Colonic mucosa (tissue), 4 donors: ENCODE measurements at regions not wholly inside any gene's neighbourhood (a gene's known extent, or its start where the extent isn't known, plus 50 kb on each side); places are given as distances from the start of the nearest gene placed in this dataset.

Experiments
- DNase-seq: peaks from one replicate; pipeline ENCODE4 v3.0.0-alpha.2; 2020
- H3K27ac ChIP-seq: fragments of 200-600 bp; one replicate; pipeline ENCODE4 v1.8.0; 2021
- H3K27me3 ChIP-seq: fragments of 200-600 bp; one replicate; pipeline ENCODE4 v1.8.0; 2021
- H3K36me3 ChIP-seq: fragments of 200-600 bp; one replicate; pipeline ENCODE4 v1.8.0; 2021
- H3K4me1 ChIP-seq: fragments of 200-600 bp; one replicate; pipeline ENCODE4 v1.8.0; 2021; ENCODE audit warnings: mild to moderate bottlenecking
- H3K4me3 ChIP-seq: fragments of 200-600 bp; one replicate; pipeline ENCODE4 v1.8.0; 2021
- H3K9ac ChIP-seq, 2 donors: one replicate each; pipeline ENCODE4 v1.7.0; 2013; ENCODE audit warnings: control low read depth in 2 of 2, low read depth in 2 of 2, low read length in 2 of 2
- H3K9me3 ChIP-seq: fragments of 200-600 bp; one replicate; pipeline ENCODE4 v1.8.0; 2021
- intact Hi-C: fragments of 100-400 bp; cut with DNase I; formaldehyde crosslinking; loops from one replicate; pipeline ENCODE4 v1.14.1; 2022
- TF ChIP-seq, protein P1 (sequence below): fragments of 200-600 bp; IDR thresholded peaks from one replicate; pipeline ENCODE4 v1.8.0; 2022; ENCODE audit warnings: antibody characterized with exemption, mild to moderate bottlenecking
- donor health status: healthy.
- donor health status: DM: no; HTN: no; CAD: no.
- donor health status: DM: no; HTN: no; CAD: no.

DNA sequence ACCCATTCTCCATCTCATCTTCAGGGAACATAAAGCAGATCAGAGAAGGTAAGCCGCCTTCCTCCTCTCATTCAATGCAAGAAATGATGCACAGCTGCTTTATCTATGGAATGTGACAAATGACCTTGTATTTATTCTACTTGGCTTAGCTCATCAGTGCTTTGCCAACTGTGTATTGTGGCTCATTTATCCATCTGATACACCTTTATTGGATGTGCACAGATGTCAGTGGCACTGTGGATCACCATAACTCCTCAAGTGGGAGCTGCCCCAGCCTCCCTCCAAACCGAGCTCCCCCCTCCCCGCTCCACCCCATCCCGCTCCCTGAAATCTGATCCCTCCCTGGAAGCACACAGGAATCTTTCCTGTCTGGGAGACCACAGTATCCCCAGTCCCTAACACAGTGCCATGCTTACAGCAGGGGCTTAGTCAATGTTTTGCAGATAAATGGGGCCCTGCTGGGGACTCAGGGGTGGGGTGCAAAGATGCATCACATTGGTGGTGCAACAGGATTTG is 156.0 kb upstream of the RAB4A start:
- DNase-seq: no peak
- Histone ChIP-seq H3K36me3 (no peaks in the 10 kb centered on the region), H3K9ac (no peak overlapping the region), H3K27me3 (no peaks in the 10 kb centered on the region), H3K9me3 (no peaks in the 10 kb centered on the region), H3K4me3 (no peak overlapping the region), H3K27ac (no peak overlapping the region), H3K4me1 (no peaks in the 10 kb centered on the region)
- TF ChIP-seq, protein P1, sequence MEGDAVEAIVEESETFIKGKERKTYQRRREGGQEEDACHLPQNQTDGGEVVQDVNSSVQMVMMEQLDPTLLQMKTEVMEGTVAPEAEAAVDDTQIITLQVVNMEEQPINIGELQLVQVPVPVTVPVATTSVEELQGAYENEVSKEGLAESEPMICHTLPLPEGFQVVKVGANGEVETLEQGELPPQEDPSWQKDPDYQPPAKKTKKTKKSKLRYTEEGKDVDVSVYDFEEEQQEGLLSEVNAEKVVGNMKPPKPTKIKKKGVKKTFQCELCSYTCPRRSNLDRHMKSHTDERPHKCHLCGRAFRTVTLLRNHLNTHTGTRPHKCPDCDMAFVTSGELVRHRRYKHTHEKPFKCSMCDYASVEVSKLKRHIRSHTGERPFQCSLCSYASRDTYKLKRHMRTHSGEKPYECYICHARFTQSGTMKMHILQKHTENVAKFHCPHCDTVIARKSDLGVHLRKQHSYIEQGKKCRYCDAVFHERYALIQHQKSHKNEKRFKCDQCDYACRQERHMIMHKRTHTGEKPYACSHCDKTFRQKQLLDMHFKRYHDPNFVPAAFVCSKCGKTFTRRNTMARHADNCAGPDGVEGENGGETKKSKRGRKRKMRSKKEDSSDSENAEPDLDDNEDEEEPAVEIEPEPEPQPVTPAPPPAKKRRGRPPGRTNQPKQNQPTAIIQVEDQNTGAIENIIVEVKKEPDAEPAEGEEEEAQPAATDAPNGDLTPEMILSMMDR: no peak
- intact Hi-C loops: no loop called here

DNA sequence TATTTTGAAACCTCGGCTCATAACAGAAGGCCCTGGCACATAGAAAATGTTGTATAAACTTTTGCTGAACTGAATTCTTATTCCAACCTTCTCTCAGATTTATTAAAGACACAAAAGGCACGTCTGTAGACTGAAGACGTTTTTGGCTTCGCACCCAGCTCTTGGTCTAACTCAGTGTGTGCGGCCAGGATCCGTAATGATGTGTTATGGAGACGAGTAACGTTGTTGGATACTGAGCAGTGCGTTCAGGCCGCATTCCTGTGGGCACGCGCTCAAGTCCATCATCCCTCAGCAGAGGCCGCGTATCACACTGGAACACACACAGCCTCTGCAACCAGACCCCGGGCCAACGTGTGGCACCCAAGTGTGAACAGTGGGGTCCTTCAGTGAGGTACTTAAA is 154.8 kb upstream of the RAB4A start:
- Histone ChIP-seq H3K9ac (no peak overlapping the region), H3K27me3 (no peaks in the 10 kb centered on the region), H3K4me1 (no peaks in the 10 kb centered on the region), H3K9me3 (no peaks in the 10 kb centered on the region), H3K36me3 (no peaks in the 10 kb centered on the region), H3K27ac (no peak overlapping the region), H3K4me3 (no peak overlapping the region)
- intact Hi-C loops: no loop called here
- TF ChIP-seq, protein P1: no peak
- DNase-seq: no peak

DNA sequence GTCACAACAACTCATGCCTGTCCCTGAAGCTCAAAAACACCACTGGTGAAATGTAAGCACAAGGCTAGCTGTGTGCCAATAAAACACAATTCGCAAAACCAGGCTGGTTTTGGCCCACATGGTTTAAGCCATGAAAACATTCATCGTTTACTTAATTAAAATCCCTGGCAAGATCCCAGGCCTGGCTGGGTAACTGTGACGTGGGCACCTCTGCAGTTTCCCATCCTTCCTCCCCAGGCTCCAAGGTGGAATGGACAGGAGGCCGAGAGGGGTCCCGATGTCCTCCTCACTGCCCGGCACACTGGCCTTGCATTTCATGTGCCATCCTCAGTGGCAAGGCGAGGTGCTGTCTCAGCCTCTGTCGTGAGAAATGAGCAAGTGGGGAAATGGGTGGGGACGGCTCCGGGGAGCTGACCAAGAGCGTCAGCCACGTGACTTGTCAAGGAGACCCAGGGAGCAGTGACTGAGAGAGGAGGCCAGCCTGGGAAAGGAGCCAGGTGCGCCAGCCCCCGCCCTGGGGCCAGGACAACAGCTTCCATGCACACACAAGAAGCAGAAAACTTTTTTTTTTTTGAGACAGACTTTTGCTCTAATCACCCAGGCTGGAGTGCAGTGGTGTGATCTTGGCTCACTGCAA is 153.1 kb upstream of the RAB4A start:
- no peaks in the 10 kb centered on the region for H3K4me1 ChIP-seq
- DNase-seq: peak; percentile 53
- no peak overlapping the region for H3K9ac ChIP-seq
- H3K9me3 ChIP-seq: no peaks in the 10 kb centered on the region
- H3K27me3 ChIP-seq: no peaks in the 10 kb centered on the region
- H3K4me3 ChIP-seq: no peak overlapping the region
- TF ChIP-seq, protein P1: no peak
- H3K27ac ChIP-seq: no peak overlapping the region
- intact Hi-C loops: no loop called here
- H3K36me3 ChIP-seq: no peaks in the 10 kb centered on the region

DNA sequence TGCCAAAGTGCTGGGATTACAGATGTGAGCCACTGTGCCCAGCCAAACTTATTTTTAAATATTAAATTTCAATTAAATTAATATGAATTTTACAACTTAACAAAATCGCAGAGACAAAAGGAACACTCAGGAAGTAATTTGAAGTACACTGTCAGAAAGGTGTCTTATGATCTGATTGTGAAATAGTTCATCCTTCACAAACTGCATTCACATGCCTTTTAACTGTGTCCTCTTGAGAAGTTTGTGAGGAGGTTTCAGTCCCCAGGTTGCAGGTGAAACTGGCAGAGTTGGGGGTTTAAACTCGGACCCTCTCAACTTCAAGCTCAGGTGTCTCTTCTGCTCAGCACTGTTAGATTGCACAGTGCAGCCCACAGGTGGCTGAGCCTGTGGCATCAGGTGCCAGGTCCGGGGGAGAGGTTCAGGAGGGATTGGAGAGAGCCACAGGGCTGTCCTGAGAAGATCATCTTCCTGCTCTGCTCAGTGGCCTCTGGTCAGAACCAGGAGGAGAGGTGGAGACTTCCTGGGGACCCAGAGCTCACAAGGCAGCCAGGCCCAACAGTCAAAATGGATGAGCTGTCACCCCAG is 152.3 kb upstream of the RAB4A start:
- intact Hi-C loops: no loop called here
- no peaks in the 10 kb centered on the region for H3K4me1 ChIP-seq
- H3K27me3 ChIP-seq: no peaks in the 10 kb centered on the region
- no peaks in the 10 kb centered on the region for H3K36me3 ChIP-seq
- H3K4me3 ChIP-seq: no peak overlapping the region
- DNase-seq: no peak
- H3K9ac ChIP-seq: no peak overlapping the region
- H3K27ac ChIP-seq: no peak overlapping the region
- TF ChIP-seq, protein P1: no peak
- no peaks in the 10 kb centered on the region for H3K9me3 ChIP-seq

DNA sequence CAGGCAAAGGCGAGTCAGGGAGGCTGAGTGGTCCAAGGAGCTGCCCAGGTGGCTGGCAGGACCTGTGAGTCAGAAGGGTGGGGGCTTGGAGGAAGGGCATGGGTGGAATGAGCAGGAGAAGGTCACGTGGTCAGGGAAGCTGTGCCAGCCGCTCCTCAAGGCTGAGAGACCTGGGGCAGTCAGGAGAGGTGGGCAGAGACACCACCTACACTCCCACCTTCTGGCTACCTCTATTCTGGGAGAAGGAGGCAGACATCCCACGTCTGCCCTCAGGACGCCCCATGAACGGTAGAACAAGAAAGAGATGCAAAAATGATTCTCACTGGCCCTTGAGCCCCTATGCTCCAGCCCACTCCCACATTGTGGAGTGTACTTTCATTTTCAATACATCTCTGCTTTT is 151.8 kb upstream of the RAB4A start:
- Histone ChIP-seq H3K4me1 (no peaks in the 10 kb centered on the region), H3K36me3 (no peaks in the 10 kb centered on the region), H3K27ac (no peak overlapping the region), H3K9ac (no peak overlapping the region), H3K4me3 (no peak overlapping the region), H3K27me3 (no peaks in the 10 kb centered on the region), H3K9me3 (no peaks in the 10 kb centered on the region)
- intact Hi-C loops: no loop called here
- DNase-seq: no peak
- TF ChIP-seq, protein P1: no peak
